H1 (cell line): ENCODE measurements at regions not wholly inside any gene's neighbourhood (a gene's known extent, or its start where the extent isn't known, plus 50 kb on each side); places are given as distances from the start of the nearest gene placed in this dataset.

ENCODE experiments used
- CHD1 ChIP-seq: IDR thresholded peaks from 2 replicates; pipeline ENCODE4 v1.6.1; 2012; ENCODE audit warnings: low read depth, low read length, improper control_type of control experiment
- EP300 ChIP-seq, 2 experiments: IDR thresholded peaks; 1 replicate in 1 of 2; 2 replicates in 1 of 2; pipeline ENCODE4 v1.6.1; 2011 to 2012; ENCODE audit warnings: low read depth in 2 of 2, low read length in 2 of 2, mild to moderate bottlenecking in 2 of 2, borderline replicate concordance in 1 of 2, inconsistent platforms in 1 of 2, moderate library complexity in 1 of 2
- POLR2A ChIP-seq, 2 experiments: IDR thresholded peaks; 1 replicate in 1 of 2; 2 replicates in 1 of 2; pipeline ENCODE4 v1.6.1; 2011; ENCODE audit warnings: low read depth in 2 of 2, low read length in 2 of 2, mild to moderate bottlenecking in 2 of 2; ENCODE audit errors: control extremely low read depth in 1 of 2
- RBBP5 ChIP-seq: IDR thresholded peaks from 2 replicates; pipeline ENCODE4 v1.7.1; 2012; ENCODE audit warnings: low read depth, mild to moderate bottlenecking, inconsistent platforms, low read length, moderate library complexity, borderline replicate concordance
- RNF2 ChIP-seq: fragments of 200-900, 300-1000 bp; sonication (generic); IDR thresholded peaks from 2 replicates; pipeline ENCODE4 v1.7.1; 2016; ENCODE audit warnings: borderline replicate concordance, low read depth, mild to moderate bottlenecking, antibody characterized with exemption, low read length; ENCODE audit not compliant: poor library complexity, severe bottlenecking; ENCODE audit errors: missing control alignments
- RXRA ChIP-seq: IDR thresholded peaks from 2 replicates; pipeline ENCODE4 v1.6.1; 2011; ENCODE audit warnings: low read depth, mild to moderate bottlenecking, low read length, moderate library complexity; ENCODE audit not compliant: insufficient read depth
- SP2 ChIP-seq: IDR thresholded peaks from 2 replicates; pipeline ENCODE4 v1.6.1; 2012; ENCODE audit warnings: mild to moderate bottlenecking, low read length, inconsistent platforms
- TF ChIP-seq, protein P1 (sequence below): fragments of 300-600 bp; sonication (generic); IDR thresholded peaks from 2 replicates; pipeline ENCODE4 v1.7.1; 2012; ENCODE audit warnings: low read length, moderate library complexity, mild to moderate bottlenecking, inconsistent platforms; ENCODE audit not compliant: insufficient replicate concordance
- TF ChIP-seq, protein P2 (sequence below): IDR thresholded peaks from 2 replicates; pipeline ENCODE4 v1.6.1; 2012; ENCODE audit warnings: low read length, inconsistent platforms

DNA sequence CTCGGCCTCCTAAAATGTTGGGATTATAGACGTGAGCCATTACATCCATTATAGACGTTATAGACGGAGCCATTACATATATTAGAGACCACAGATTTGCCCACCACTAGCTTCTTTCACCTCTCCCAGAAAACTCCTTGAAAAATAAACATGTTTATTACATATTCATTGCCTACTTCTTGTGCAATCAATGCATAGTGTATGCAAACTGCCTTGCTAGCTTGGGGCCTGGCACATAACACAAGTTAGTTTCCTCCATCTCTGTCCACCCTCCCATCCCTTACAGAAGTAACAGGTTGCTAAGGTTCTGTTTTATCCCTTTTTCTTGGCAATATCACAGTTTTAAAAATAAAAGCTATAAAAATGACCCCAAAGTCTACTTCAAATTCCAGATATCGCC lies 66.4 kb upstream of the KRR1 start (continued):
- TF ChIP-seq, protein P1, sequence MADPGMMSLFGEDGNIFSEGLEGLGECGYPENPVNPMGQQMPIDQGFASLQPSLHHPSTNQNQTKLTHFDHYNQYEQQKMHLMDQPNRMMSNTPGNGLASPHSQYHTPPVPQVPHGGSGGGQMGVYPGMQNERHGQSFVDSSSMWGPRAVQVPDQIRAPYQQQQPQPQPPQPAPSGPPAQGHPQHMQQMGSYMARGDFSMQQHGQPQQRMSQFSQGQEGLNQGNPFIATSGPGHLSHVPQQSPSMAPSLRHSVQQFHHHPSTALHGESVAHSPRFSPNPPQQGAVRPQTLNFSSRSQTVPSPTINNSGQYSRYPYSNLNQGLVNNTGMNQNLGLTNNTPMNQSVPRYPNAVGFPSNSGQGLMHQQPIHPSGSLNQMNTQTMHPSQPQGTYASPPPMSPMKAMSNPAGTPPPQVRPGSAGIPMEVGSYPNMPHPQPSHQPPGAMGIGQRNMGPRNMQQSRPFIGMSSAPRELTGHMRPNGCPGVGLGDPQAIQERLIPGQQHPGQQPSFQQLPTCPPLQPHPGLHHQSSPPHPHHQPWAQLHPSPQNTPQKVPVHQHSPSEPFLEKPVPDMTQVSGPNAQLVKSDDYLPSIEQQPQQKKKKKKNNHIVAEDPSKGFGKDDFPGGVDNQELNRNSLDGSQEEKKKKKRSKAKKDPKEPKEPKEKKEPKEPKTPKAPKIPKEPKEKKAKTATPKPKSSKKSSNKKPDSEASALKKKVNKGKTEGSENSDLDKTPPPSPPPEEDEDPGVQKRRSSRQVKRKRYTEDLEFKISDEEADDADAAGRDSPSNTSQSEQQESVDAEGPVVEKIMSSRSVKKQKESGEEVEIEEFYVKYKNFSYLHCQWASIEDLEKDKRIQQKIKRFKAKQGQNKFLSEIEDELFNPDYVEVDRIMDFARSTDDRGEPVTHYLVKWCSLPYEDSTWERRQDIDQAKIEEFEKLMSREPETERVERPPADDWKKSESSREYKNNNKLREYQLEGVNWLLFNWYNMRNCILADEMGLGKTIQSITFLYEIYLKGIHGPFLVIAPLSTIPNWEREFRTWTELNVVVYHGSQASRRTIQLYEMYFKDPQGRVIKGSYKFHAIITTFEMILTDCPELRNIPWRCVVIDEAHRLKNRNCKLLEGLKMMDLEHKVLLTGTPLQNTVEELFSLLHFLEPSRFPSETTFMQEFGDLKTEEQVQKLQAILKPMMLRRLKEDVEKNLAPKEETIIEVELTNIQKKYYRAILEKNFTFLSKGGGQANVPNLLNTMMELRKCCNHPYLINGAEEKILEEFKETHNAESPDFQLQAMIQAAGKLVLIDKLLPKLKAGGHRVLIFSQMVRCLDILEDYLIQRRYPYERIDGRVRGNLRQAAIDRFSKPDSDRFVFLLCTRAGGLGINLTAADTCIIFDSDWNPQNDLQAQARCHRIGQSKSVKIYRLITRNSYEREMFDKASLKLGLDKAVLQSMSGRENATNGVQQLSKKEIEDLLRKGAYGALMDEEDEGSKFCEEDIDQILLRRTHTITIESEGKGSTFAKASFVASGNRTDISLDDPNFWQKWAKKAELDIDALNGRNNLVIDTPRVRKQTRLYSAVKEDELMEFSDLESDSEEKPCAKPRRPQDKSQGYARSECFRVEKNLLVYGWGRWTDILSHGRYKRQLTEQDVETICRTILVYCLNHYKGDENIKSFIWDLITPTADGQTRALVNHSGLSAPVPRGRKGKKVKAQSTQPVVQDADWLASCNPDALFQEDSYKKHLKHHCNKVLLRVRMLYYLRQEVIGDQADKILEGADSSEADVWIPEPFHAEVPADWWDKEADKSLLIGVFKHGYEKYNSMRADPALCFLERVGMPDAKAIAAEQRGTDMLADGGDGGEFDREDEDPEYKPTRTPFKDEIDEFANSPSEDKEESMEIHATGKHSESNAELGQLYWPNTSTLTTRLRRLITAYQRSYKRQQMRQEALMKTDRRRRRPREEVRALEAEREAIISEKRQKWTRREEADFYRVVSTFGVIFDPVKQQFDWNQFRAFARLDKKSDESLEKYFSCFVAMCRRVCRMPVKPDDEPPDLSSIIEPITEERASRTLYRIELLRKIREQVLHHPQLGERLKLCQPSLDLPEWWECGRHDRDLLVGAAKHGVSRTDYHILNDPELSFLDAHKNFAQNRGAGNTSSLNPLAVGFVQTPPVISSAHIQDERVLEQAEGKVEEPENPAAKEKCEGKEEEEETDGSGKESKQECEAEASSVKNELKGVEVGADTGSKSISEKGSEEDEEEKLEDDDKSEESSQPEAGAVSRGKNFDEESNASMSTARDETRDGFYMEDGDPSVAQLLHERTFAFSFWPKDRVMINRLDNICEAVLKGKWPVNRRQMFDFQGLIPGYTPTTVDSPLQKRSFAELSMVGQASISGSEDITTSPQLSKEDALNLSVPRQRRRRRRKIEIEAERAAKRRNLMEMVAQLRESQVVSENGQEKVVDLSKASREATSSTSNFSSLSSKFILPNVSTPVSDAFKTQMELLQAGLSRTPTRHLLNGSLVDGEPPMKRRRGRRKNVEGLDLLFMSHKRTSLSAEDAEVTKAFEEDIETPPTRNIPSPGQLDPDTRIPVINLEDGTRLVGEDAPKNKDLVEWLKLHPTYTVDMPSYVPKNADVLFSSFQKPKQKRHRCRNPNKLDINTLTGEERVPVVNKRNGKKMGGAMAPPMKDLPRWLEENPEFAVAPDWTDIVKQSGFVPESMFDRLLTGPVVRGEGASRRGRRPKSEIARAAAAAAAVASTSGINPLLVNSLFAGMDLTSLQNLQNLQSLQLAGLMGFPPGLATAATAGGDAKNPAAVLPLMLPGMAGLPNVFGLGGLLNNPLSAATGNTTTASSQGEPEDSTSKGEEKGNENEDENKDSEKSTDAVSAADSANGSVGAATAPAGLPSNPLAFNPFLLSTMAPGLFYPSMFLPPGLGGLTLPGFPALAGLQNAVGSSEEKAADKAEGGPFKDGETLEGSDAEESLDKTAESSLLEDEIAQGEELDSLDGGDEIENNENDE, result no peak
- TF ChIP-seq, protein P2, sequence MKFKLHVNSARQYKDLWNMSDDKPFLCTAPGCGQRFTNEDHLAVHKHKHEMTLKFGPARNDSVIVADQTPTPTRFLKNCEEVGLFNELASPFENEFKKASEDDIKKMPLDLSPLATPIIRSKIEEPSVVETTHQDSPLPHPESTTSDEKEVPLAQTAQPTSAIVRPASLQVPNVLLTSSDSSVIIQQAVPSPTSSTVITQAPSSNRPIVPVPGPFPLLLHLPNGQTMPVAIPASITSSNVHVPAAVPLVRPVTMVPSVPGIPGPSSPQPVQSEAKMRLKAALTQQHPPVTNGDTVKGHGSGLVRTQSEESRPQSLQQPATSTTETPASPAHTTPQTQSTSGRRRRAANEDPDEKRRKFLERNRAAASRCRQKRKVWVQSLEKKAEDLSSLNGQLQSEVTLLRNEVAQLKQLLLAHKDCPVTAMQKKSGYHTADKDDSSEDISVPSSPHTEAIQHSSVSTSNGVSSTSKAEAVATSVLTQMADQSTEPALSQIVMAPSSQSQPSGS, result no peak
- TF ChIP-seq SP2 (no peak), CHD1 (no peak), RXRA (no peak), RNF2 (no peak), EP300 (IDR thresholded peaks at IDR 0.05; ENCODE audit: borderline replicate concordance in 1 of 2, low read depth in 2 of 2, low read length in 2 of 2) (no peak), POLR2A (IDR thresholded peaks at IDR 0.05; ENCODE audit: control extremely low read depth in 1 of 2, low read depth in 2 of 2, low read length in 2 of 2) (no peak), RBBP5 (no peak)
- TF ChIP-seq, all 59 proteins: peak for 0
